BLaER1 treated with 17β-estradiol and CSF1 and Interleukin-3, amounts not matched to agents 10 nM and 100 nM (cell line): ENCODE measurements at regions not wholly inside any gene's neighbourhood (a gene's known extent, or its start where the extent isn't known, plus 50 kb on each side); places are given as distances from the start of the nearest gene placed in this dataset.

Experiments
- H3K27ac ChIP-seq, 11 experiments: shearing (Covaris generic); formaldehyde crosslinking; 2 replicates each; pipeline ENCODE4 v1.8.1; 2022
- H3K27me3 ChIP-seq, 11 experiments: shearing (Covaris generic); formaldehyde crosslinking; 2 replicates each; pipeline ENCODE4 v1.8.1; 2022
- H3K36me3 ChIP-seq, 11 experiments: shearing (Covaris generic); formaldehyde crosslinking; 2 replicates each; pipeline ENCODE4 v1.8.1; 2022
- H3K4me1 ChIP-seq, 10 experiments: shearing (Covaris generic); formaldehyde crosslinking; 2 replicates each; pipeline ENCODE4 v1.8.1; 2022
- H3K4me2 ChIP-seq, 11 experiments: shearing (Covaris generic); formaldehyde crosslinking; 2 replicates each; pipeline ENCODE4 v1.8.1; 2022
- H3K4me3 ChIP-seq, 10 experiments: shearing (Covaris generic); formaldehyde crosslinking; 2 replicates each; pipeline ENCODE4 v1.8.1; 2022
- H3K9ac ChIP-seq, 11 experiments: shearing (Covaris generic); formaldehyde crosslinking; 2 replicates each; pipeline ENCODE4 v1.8.1; 2022
- H3K9me3 ChIP-seq, 11 experiments: shearing (Covaris generic); formaldehyde crosslinking; replicated peaks in 1 of 11; 2 replicates each; pipeline ENCODE4 v1.8.1; 2022
- H4K20me1 ChIP-seq, 11 experiments: shearing (Covaris generic); formaldehyde crosslinking; 2 replicates each; pipeline ENCODE4 v1.8.1; 2022
- Cebpa-rat ChIP-seq, 11 experiments: shearing (Covaris generic); IDR thresholded peaks; 2 replicates each; pipeline ENCODE4 v1.8.1; 2022

- Histone ChIP-seq H3K9ac (no peak overlapping the region), H4K20me1 (no peaks in the 10 kb centered on the region), H3K4me1 (peaks cover 0 to 44% (median 9%) of the 10 kb centered on the region in 10 experiments; a peak in 14 of 20 replicates), H3K4me2 (peak overlapping the region in 4 of 11 experiments; percentile 9 to 55 (median 42); a peak in 7 of 22 replicates), H3K9me3 (peaks cover 0 to 20% (median 11%) of the 10 kb centered on the region in 11 experiments; a peak in 11 of 22 replicates), H3K27me3 (no peaks in the 10 kb centered on the region), H3K36me3 (no peaks in the 10 kb centered on the region), H3K4me3 (no peak overlapping the region), H3K27ac (no peak overlapping the region)
- TF ChIP-seq Cebpa-rat (IDR thresholded peaks at IDR 0.05): no peak
These were observed 64.0 kb upstream of the ZNF516 start for GRCh38 chr18:76558881-76559667.

- Histone ChIP-seq H3K4me3 (no peak overlapping the region), H4K20me1 (no peaks in the 10 kb centered on the region), H3K9me3 (peaks cover 0 to 3% (median 0%) of the 10 kb centered on the region in 11 experiments; a peak in 1 of 22 replicates), H3K4me1 (peaks cover 0 to 53% (median 12%) of the 10 kb centered on the region in 10 experiments; a peak in 14 of 20 replicates), H3K36me3 (no peaks in the 10 kb centered on the region), H3K27ac (no peak overlapping the region), H3K9ac (no peak overlapping the region), H3K4me2 (no peak overlapping the region), H3K27me3 (no peaks in the 10 kb centered on the region)
- no peak for TF ChIP-seq Cebpa-rat (IDR thresholded peaks at IDR 0.05)
These were observed 62.1 kb upstream of the ZNF516 start for GRCh38 chr18:76557026-76557575.

DNA sequence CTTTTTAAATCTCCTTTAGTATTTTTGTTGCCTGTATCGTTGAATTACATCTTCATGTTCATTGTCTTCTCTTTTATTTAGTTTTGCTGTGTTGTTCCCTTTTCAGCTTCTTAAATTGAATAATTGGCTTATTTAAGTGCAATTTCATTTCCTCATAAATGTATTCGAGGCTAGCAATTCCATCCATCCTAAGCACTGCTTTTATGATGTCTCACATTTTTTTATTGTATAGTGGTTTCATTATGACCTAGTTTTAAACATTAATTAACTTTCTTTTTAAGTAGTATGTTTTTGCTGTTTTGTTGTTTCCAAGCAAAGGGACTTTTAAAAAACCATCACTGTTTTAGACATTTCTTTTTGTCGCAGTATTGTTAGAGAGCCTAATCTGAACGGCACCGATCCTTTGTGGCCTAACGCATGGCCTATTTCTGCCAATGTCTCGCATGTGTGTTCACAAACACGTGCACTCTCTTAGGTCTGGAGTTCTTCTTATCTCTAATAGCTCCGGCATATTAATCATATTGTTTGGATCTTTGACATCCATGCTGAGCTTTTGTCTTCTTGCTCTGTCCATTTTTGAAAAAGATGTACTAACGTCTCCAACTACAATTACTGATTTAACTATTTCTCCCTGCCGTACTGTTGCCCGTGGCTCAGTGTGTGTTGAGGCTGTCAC is 59.6 kb upstream of the ZNF516 start:
- Histone ChIP-seq H3K4me1 (peaks cover 0 to 53% (median 12%) of the 10 kb centered on the region in 10 experiments; a peak in 14 of 20 replicates), H4K20me1 (no peaks in the 10 kb centered on the region), H3K9me3 (peaks cover 0 to 4% (median 0%) of the 10 kb centered on the region in 11 experiments; a peak in 5 of 22 replicates), H3K4me3 (no peak overlapping the region), H3K9ac (no peak overlapping the region; a peak in 1 of 22 replicates), H3K36me3 (no peaks in the 10 kb centered on the region), H3K27me3 (no peaks in the 10 kb centered on the region), H3K27ac (peak overlapping the region in 8 of 11 experiments; percentile 6 to 73 (median 60); a peak in 12 of 22 replicates), H3K4me2 (peak overlapping the region in 5 of 11 experiments; percentile 40 to 80 (median 49); a peak in 10 of 22 replicates)
- TF ChIP-seq Cebpa-rat (IDR thresholded peaks at IDR 0.05): no peak

DNA sequence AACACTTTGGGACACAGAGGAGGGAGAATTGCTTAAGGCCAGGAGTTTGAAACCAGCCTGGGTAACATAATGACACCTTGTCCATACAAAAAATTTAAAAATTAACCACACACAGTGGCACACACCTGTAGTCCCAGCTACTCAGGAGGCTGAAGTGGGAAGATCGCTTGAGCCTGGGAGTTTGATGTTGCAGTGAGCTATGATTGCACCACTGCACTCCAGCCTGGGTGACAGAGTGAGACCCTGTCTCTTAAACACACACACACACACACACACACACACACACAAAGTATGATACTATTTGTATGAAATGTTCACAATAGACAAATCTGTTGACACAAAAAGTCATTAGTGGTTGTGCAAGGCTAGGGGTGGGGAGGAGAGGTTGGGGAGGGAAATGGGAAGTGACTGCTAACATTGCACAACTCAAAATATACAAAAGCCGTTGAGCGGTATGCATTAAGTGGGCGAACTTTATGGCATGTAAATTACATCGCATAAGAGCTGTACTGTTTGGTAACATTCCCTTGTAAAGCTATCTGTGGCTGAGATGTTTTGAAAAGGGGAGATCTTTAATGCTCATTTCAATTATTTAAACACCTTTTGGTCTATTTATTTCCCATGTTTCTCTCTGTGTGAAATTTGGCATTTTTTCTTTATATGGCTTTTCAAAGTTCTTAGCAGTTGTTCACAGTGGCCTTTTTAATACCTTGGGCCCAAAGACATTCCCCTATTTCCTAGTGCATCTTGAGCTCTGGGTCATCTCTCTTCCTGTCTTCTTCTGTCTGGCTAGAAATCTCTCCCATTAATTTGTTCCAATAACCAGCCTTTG is 58.9 kb upstream of the ZNF516 start:
- Histone ChIP-seq H3K9me3 (peaks cover 0 to 12% (median 0%) of the 10 kb centered on the region in 11 experiments; a peak in 6 of 22 replicates), H3K4me1 (peaks cover 0 to 47% (median 6%) of the 10 kb centered on the region in 10 experiments; a peak in 13 of 20 replicates), H3K4me2 (peak overlapping the region in 6 of 11 experiments; percentile 40 to 80 (median 48); a peak in 11 of 22 replicates), H3K9ac (no peak overlapping the region; a peak in 1 of 22 replicates), H3K27ac (peak overlapping the region in 8 of 11 experiments; percentile 6 to 73 (median 60); a peak in 14 of 22 replicates), H4K20me1 (no peaks in the 10 kb centered on the region), H3K27me3 (no peaks in the 10 kb centered on the region), H3K36me3 (no peaks in the 10 kb centered on the region), H3K4me3 (no peak overlapping the region)
- TF ChIP-seq Cebpa-rat (IDR thresholded peaks at IDR 0.05): peak in 6 of 11 experiments; percentile 29 to 72 (median 60); a peak in 7 of 22 replicates

DNA sequence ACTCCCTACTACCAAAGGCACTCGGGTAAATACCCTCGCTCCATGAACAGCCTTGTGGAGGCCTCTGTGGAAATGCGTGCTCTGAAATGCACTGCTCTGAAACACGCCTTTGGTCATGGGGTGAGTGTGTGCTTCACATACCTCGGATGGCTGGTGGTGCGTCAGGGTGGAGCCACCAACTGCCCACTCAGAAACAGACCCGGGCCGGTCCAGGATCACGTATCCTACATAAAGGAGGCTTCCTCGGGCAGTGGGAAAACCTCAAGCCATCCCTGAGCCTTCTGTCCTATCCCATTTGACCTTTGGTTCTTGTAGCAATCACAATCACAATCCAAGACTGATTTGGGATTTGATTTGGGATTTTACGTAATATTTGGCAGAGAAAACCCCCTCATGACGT is 53.5 kb upstream of the ZNF516 start:
- Histone ChIP-seq H3K27ac (no peak overlapping the region), H3K4me1 (peaks cover 0 to 9% (median under 1%) of the 10 kb centered on the region in 10 experiments; a peak in 9 of 20 replicates)

GRCh38 chr18:76547296-76547695 is 52.3 kb upstream of the ZNF516 start:
- Histone ChIP-seq H3K27ac (no peak overlapping the region), H3K9me3 (peaks cover 0 to 20% (median 6%) of the 10 kb centered on the region in 11 experiments; a peak in 8 of 22 replicates), H3K36me3 (no peaks in the 10 kb centered on the region), H4K20me1 (no peaks in the 10 kb centered on the region), H3K4me1 (no peaks in the 10 kb centered on the region), H3K9ac (no peak overlapping the region), H3K27me3 (no peaks in the 10 kb centered on the region), H3K4me2 (no peak overlapping the region), H3K4me3 (no peak overlapping the region)
- TF ChIP-seq Cebpa-rat (IDR thresholded peaks at IDR 0.05): no peak

More for the DNA sequence above, 53.5 kb upstream of the ZNF516 start:
- no peaks in the 10 kb centered on the region for H4K20me1 ChIP-seq
- no peaks in the 10 kb centered on the region for H3K27me3 ChIP-seq
- no peak overlapping the region for H3K9ac ChIP-seq
- no peak for TF ChIP-seq Cebpa-rat (IDR thresholded peaks at IDR 0.05)
- no peak overlapping the region for H3K4me3 ChIP-seq
- H3K9me3 ChIP-seq: peaks cover 0 to 20% (median 6%) of the 10 kb centered on the region in 11 experiments; a peak in 8 of 22 replicates
- H3K36me3 ChIP-seq: no peaks in the 10 kb centered on the region
- H3K4me2 ChIP-seq: no peak overlapping the region

DNA sequence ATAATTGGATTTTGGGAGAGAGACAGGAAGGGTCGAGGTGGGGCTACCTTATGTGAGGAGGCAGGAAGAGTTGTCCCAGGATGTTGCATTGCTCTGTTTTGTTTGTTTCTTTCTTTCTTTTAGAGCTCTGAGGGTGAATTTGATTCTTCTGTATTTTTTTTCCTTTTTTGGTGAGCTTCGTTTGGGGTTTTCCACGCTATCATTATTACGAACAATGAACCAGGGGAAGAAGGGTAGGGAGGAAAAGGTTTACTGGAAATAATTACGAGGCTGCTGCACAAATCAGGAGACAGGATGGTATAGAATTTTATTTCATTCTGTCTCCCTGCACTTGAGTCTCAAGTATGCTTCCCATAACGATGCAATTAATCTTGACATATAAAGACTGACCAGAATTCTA is 51.4 kb upstream of the ZNF516 start:
- H3K9ac ChIP-seq: no peak overlapping the region
- no peaks in the 10 kb centered on the region for H3K27me3 ChIP-seq
- no peaks in the 10 kb centered on the region for H4K20me1 ChIP-seq
- H3K4me2 ChIP-seq: no peak overlapping the region
- no peak overlapping the region for H3K27ac ChIP-seq
- TF ChIP-seq Cebpa-rat (IDR thresholded peaks at IDR 0.05): no peak
- no peaks in the 10 kb centered on the region for H3K36me3 ChIP-seq
- H3K4me3 ChIP-seq: no peak overlapping the region
- H3K4me1 ChIP-seq: no peaks in the 10 kb centered on the region
- H3K9me3 ChIP-seq: peaks cover 0 to 20% (median 6%) of the 10 kb centered on the region in 11 experiments; a peak in 8 of 22 replicates

DNA sequence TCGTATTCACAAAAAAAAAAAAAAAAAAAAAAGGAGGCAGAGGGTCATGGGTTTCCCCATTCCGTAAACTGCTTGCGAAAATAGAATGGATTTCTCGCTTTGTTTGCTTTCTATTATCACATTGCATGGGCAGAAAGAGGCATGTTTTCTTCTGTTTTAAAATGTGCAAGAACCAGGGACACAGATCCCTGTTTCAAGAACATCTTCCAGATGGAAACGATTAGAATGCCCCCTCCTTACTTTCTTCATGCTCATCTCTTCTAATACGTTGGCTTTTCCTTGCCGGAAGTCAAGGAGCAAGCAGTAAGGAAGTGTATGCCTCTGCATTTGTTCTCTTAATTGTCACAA is 51.0 kb upstream of the ZNF516 start:
- no peak overlapping the region for H3K27ac ChIP-seq
- H3K4me3 ChIP-seq: no peak overlapping the region
- no peaks in the 10 kb centered on the region for H4K20me1 ChIP-seq

More for the DNA sequence above, 51.0 kb upstream of the ZNF516 start:
- Histone ChIP-seq H3K9me3 (peaks cover 0 to 20% (median 6%) of the 10 kb centered on the region in 11 experiments; a peak in 8 of 22 replicates), H3K36me3 (no peaks in the 10 kb centered on the region), H3K27me3 (no peaks in the 10 kb centered on the region), H3K4me1 (no peaks in the 10 kb centered on the region), H3K9ac (no peak overlapping the region), H3K4me2 (no peak overlapping the region)
- no peak for TF ChIP-seq Cebpa-rat (IDR thresholded peaks at IDR 0.05)
